Stimulated activated CD4-positive, alpha-beta T cell treated with anti-CD3 and anti-CD28 coated beads, Interleukin-2, amount 100 ng/mL, for 48 hours (primary cell): ENCODE measurements at regions not wholly inside any gene's neighbourhood (a gene's known extent, or its start where the extent isn't known, plus 50 kb on each side); places are given as distances from the start of the nearest gene placed in this dataset.
A peak's percentile ranks its signal among the peaks of the same experiment; 100 is the strongest.
"Not testable (repeated sequence)": the region's sequence is repeated elsewhere in the genome, so short reads cannot be mapped to it uniquely, and the experiment has no call there.

ENCODE experiments used
- DNase-seq, 2 donors: peaks; one replicate each; pipeline ENCODE4 v3.0.0-alpha.2; 2020

GRCh38 chr5:136810261-136810801 lies 445.0 kb upstream of the TRPC7 start:
- DNase-seq, result no peak

GRCh38 chr5:136809382-136809781 lies 444.0 kb upstream of the TRPC7 start:
- no peak for DNase-seq

GRCh38 chr5:136808756-136809155 lies 443.4 kb upstream of the TRPC7 start:
- no peak for DNase-seq

GRCh38 chr5:136805466-136805865 lies 440.1 kb upstream of the TRPC7 start:
- DNase-seq, result no peak

- no peak for DNase-seq
Observed at GRCh38 chr5:136802383-136802782, 437.0 kb upstream of the TRPC7 start.

GRCh38 chr5:136799806-136800372 lies 434.5 kb upstream of the TRPC7 start:
- no peak for DNase-seq

GRCh38 chr5:136793300-136793699 lies 428.0 kb upstream of the TRPC7 start:
- no peak for DNase-seq

GRCh38 chr5:136781464-136781863 lies 416.1 kb upstream of the TRPC7 start:
- no peak for DNase-seq

GRCh38 chr5:136780518-136780917 lies 415.2 kb upstream of the TRPC7 start:
- DNase-seq, result no peak

GRCh38 chr5:136776022-136776927 lies 410.9 kb upstream of the TRPC7 start:
- DNase-seq, result no peak

- no peak for DNase-seq
Observed at GRCh38 chr5:136772491-136772890, 407.1 kb upstream of the TRPC7 start.

- DNase-seq, result peak; percentile 6 to 16
Observed at GRCh38 chr5:136769900-136770684, 404.7 kb upstream of the TRPC7 start.

- DNase-seq, result no peak
Observed at GRCh38 chr5:136769093-136769492, 403.7 kb upstream of the TRPC7 start.

GRCh38 chr5:136768457-136768856 lies 403.1 kb upstream of the TRPC7 start:
- no peak for DNase-seq

GRCh38 chr5:136766456-136766855 lies 401.1 kb upstream of the TRPC7 start:
- DNase-seq, result no peak

GRCh38 chr5:136764601-136765000 lies 399.3 kb upstream of the TRPC7 start:
- DNase-seq, result no peak

GRCh38 chr5:136763548-136763947 lies 398.2 kb upstream of the TRPC7 start:
- no peak for DNase-seq

GRCh38 chr5:136754216-136754615 lies 388.9 kb upstream of the TRPC7 start:
- no peak for DNase-seq

GRCh38 chr5:136750224-136750862 lies 385.0 kb upstream of the TRPC7 start:
- DNase-seq, result no peak

- no peak for DNase-seq
Observed at GRCh38 chr5:136749016-136749415, 383.7 kb upstream of the TRPC7 start.

- no peak for DNase-seq
Observed at GRCh38 chr5:136743052-136743451, 377.7 kb upstream of the TRPC7 start.

GRCh38 chr5:136740228-136740627 lies 374.9 kb upstream of the TRPC7 start:
- no peak for DNase-seq

- not testable (repeated sequence) for DNase-seq
Observed at GRCh38 chr5:136739271-136739670, 373.9 kb upstream of the TRPC7 start.
